ENCODE measurements at regions not wholly inside any gene's neighbourhood (a gene's known extent, or its start where the extent isn't known, plus 50 kb on each side); places are given as distances from the start of the nearest gene placed in this dataset.
"Not testable (repeated sequence)": the region's sequence is repeated elsewhere in the genome, so short reads cannot be mapped to it uniquely, and the experiment has no call there.

- FAIRE-seq (no peak), DNase-seq (peak in 1 of 2 donors; percentile 17)
- Histone ChIP-seq H3K4me1 (ENCODE audit: control insufficient read depth in 3 of 3, insufficient read depth in 2 of 3, low read depth in 1 of 3, low read length in 2 of 3) (peaks cover 2 to 64% (median 17%) of the 10 kb centered on the region in 3 donors), H3K9me3 (ENCODE audit: control insufficient read depth in 2 of 2, insufficient read depth in 1 of 2, low read depth in 1 of 2, low read length in 1 of 2) (no peaks in the 10 kb centered on the region), H3K36me3 (ENCODE audit: control insufficient read depth in 3 of 3, insufficient read depth in 2 of 3, low read depth in 1 of 3, low read length in 3 of 3) (peaks cover 0 to 5% (median 2%) of the 10 kb centered on the region in 3 donors), H3K4me3 (ENCODE audit: low read depth in 1 of 3, low read length in 3 of 3) (peak overlapping the region in 1 of 3 donors; percentile 16), H3K27ac (ENCODE audit: low read depth in 1 of 3, low read length in 2 of 3) (peak overlapping the region in 2 of 3 donors; percentile 67 to 93), H3K27me3 (ENCODE audit: control insufficient read depth in 3 of 3, insufficient read depth in 3 of 3, low read length in 3 of 3) (no peaks in the 10 kb centered on the region)
- 66 to 83% (median 72%) methylated on average over 7 of the region's 7 CpGs for WGBS, 3 donors
Measured at GRCh38 chr9:110128664-110129329, 79.2 kb downstream of the C9orf152 start.

DNA sequence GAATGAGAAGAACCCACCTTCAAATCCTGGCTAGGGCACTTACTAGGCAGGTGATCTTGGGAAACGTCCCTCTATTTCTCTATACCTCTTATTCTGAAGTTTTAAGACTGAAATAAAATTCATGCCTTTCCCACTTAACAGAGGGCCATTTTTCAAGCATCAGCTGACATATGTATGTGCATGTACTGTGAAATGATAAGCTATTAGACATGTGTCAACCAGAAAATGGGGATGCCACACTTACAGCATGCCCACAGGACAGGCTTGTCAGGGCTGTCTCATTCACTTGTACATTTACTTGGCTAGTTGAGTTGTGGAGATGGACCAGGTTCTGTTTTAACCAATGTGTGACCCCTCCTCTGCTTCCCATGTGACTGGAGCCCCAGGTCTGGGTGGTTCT, 78.5 kb downstream of the C9orf152 start:
- Histone ChIP-seq H3K4me1 (ENCODE audit: control insufficient read depth in 3 of 3, insufficient read depth in 2 of 3, low read depth in 1 of 3, low read length in 2 of 3) (peaks cover 2 to 58% (median 17%) of the 10 kb centered on the region in 3 donors), H3K9me3 (ENCODE audit: control insufficient read depth in 2 of 2, insufficient read depth in 1 of 2, low read depth in 1 of 2, low read length in 1 of 2) (no peaks in the 10 kb centered on the region), H3K27me3 (ENCODE audit: control insufficient read depth in 3 of 3, insufficient read depth in 3 of 3, low read length in 3 of 3) (no peaks in the 10 kb centered on the region), H3K27ac (ENCODE audit: low read depth in 1 of 3, low read length in 2 of 3) (peak overlapping the region in 2 of 3 donors; percentile 8 to 21), H3K36me3 (ENCODE audit: control insufficient read depth in 3 of 3, insufficient read depth in 2 of 3, low read depth in 1 of 3, low read length in 3 of 3) (peaks cover 0 to 5% (median 2%) of the 10 kb centered on the region in 3 donors), H3K4me3 (ENCODE audit: low read depth in 1 of 3, low read length in 3 of 3) (no peak overlapping the region)
- no peak for FAIRE-seq
- WGBS, 3 donors: 55 to 83% (median 67%) methylated on average over 1 of the region's 1 CpG
- DNase-seq: no peak

- H3K9me3 ChIP-seq (ENCODE audit: control insufficient read depth in 2 of 2, insufficient read depth in 1 of 2, low read depth in 1 of 2, low read length in 1 of 2): no peaks in the 10 kb centered on the region
- H3K4me3 ChIP-seq (ENCODE audit: low read depth in 1 of 3, low read length in 3 of 3): no peak overlapping the region
- no peak for FAIRE-seq
- peak overlapping the region in 1 of 3 donors; percentile 59 for H3K27ac ChIP-seq (ENCODE audit: low read depth in 1 of 3, low read length in 2 of 3)
- peaks cover 2 to 51% (median 17%) of the 10 kb centered on the region in 3 donors for H3K4me1 ChIP-seq (ENCODE audit: control insufficient read depth in 3 of 3, insufficient read depth in 2 of 3, low read depth in 1 of 3, low read length in 2 of 3)
- 75 to 80% (median 78%) methylated on average over 3 of the region's 3 CpGs for WGBS, 3 donors
- peak in 1 of 2 donors; percentile 48 for DNase-seq
- peaks cover 0 to 5% (median 2%) of the 10 kb centered on the region in 3 donors for H3K36me3 ChIP-seq (ENCODE audit: control insufficient read depth in 3 of 3, insufficient read depth in 2 of 3, low read depth in 1 of 3, low read length in 3 of 3)
- no peaks in the 10 kb centered on the region for H3K27me3 ChIP-seq (ENCODE audit: control insufficient read depth in 3 of 3, insufficient read depth in 3 of 3, low read length in 3 of 3)
Measured at GRCh38 chr9:110130211-110130610, 77.7 kb downstream of the C9orf152 start.

DNA sequence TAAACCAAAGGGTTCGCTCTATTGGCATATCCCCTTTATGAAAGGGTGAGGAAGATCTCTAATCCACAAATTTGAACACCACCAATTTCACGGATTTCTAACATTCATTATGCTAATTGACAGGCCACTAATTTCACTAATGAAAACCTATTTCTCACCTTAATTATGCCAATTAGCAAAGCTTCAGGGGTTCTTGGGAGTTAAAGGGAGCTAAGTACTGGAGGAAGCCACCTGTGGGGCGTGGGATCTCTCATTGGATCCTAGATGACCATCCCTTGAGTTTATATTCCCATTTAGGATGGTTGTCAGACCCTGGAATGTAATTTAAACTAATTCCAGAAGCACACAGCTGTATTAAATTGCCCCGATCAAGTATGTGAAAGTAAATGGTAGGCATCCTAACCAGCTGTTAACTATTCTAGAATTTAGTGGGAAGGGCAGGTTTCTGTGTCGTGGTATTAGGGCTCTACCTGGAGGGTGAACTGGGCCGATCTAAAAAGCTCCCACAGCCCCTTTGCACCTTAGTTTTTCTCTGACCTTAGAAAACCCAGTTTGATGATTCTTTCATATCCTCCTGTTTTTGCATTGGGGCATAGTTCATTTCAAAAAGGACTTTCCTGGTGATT, 77.1 kb downstream of the C9orf152 start:
- no peak overlapping the region for H3K4me3 ChIP-seq (ENCODE audit: low read depth in 1 of 3, low read length in 3 of 3)
- FAIRE-seq (no peak), DNase-seq (no peak)
- peaks cover 2 to 50% (median 16%) of the 10 kb centered on the region in 3 donors for H3K4me1 ChIP-seq (ENCODE audit: control insufficient read depth in 3 of 3, insufficient read depth in 2 of 3, low read depth in 1 of 3, low read length in 2 of 3)
- peak overlapping the region in 1 of 3 donors; percentile 59 for H3K27ac ChIP-seq (ENCODE audit: low read depth in 1 of 3, low read length in 2 of 3)
- 84 to 93% (median 85%) methylated on average over 6 of the region's 6 CpGs for WGBS, 3 donors
- no peaks in the 10 kb centered on the region for H3K9me3 ChIP-seq (ENCODE audit: control insufficient read depth in 2 of 2, insufficient read depth in 1 of 2, low read depth in 1 of 2, low read length in 1 of 2)
- peaks cover 0 to 5% (median 2%) of the 10 kb centered on the region in 3 donors for H3K36me3 ChIP-seq (ENCODE audit: control insufficient read depth in 3 of 3, insufficient read depth in 2 of 3, low read depth in 1 of 3, low read length in 3 of 3)
- H3K27me3 ChIP-seq (ENCODE audit: control insufficient read depth in 3 of 3, insufficient read depth in 3 of 3, low read length in 3 of 3): no peaks in the 10 kb centered on the region

DNA sequence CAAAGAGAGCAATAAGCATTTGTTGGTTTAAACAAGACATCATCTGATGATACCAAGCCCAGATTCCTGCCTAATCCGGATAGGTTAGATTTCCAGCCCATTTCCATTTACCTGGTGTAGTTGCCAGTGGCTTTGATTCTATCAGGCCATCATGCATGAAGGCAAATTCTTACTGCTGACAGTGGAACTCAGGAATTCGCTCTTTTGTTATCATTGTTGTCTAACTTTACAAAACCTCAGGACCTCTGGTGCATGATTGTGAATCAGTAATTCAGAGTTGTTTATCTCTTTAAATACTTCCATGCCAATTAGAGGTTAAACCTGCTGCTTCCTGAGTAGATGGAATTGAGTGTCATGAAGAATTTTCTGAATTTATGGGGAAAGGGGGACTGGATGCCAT, 76.5 kb downstream of the C9orf152 start:
- H3K4me1 ChIP-seq (ENCODE audit: control insufficient read depth in 3 of 3, insufficient read depth in 2 of 3, low read depth in 1 of 3, low read length in 2 of 3): peaks cover 2 to 44% (median 11%) of the 10 kb centered on the region in 3 donors
- no peak for DNase-seq
- H3K27ac ChIP-seq (ENCODE audit: low read depth in 1 of 3, low read length in 2 of 3): no peak overlapping the region
- FAIRE-seq: no peak
- no peaks in the 10 kb centered on the region for H3K27me3 ChIP-seq (ENCODE audit: control insufficient read depth in 3 of 3, insufficient read depth in 3 of 3, low read length in 3 of 3)
- 81 to 89% (median 87%) methylated on average over 2 of the region's 2 CpGs for WGBS, 3 donors
- H3K4me3 ChIP-seq (ENCODE audit: low read depth in 1 of 3, low read length in 3 of 3): no peak overlapping the region
- H3K36me3 ChIP-seq (ENCODE audit: control insufficient read depth in 3 of 3, insufficient read depth in 2 of 3, low read depth in 1 of 3, low read length in 3 of 3): peaks cover 0 to 11% (median 2%) of the 10 kb centered on the region in 3 donors
- no peaks in the 10 kb centered on the region for H3K9me3 ChIP-seq (ENCODE audit: control insufficient read depth in 2 of 2, insufficient read depth in 1 of 2, low read depth in 1 of 2, low read length in 1 of 2)

- peak overlapping the region in 1 of 3 donors; percentile 1 for H3K27ac ChIP-seq (ENCODE audit: low read depth in 1 of 3, low read length in 2 of 3)
- H3K36me3 ChIP-seq (ENCODE audit: control insufficient read depth in 3 of 3, insufficient read depth in 2 of 3, low read depth in 1 of 3, low read length in 3 of 3): peaks cover 0 to 21% (median 2%) of the 10 kb centered on the region in 3 donors
- 93 to 98% (median 97%) methylated on average over 3 of the region's 3 CpGs for WGBS, 3 donors
- H3K4me1 ChIP-seq (ENCODE audit: control insufficient read depth in 3 of 3, insufficient read depth in 2 of 3, low read depth in 1 of 3, low read length in 2 of 3): peaks cover 0 to 34% (median 4%) of the 10 kb centered on the region in 3 donors
- H3K27me3 ChIP-seq (ENCODE audit: control insufficient read depth in 3 of 3, insufficient read depth in 3 of 3, low read length in 3 of 3); H3K4me3 ChIP-seq (ENCODE audit: low read depth in 1 of 3, low read length in 3 of 3); FAIRE-seq; H3K9me3 ChIP-seq (ENCODE audit: control insufficient read depth in 2 of 2, insufficient read depth in 1 of 2, low read depth in 1 of 2, low read length in 1 of 2); DNase-seq: not testable (repeated sequence)
Measured at GRCh38 chr9:110132531-110132930, 75.4 kb downstream of the C9orf152 start.

DNA sequence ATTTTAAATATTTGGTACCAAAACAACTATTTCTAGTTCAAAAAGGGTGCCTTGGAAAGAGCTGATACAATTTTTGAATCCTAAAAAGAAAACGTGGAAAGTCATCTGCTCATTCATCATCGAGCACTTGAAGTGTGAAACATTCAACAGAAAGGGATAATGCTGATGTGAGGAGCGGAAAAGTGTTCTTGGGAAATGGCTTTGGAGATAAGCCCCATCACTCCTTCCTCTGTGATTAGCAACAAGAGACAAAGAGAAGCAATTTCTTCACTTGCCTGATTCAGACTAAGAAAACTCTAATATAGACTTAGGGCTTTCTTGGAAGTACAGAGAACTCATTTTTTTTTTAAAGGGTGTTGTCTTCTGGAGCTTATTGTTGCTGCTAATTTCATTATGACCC, 74.9 kb downstream of the C9orf152 start:
- peaks cover 0 to 26% (median 2%) of the 10 kb centered on the region in 3 donors for H3K36me3 ChIP-seq (ENCODE audit: control insufficient read depth in 3 of 3, insufficient read depth in 2 of 3, low read depth in 1 of 3, low read length in 3 of 3)
- H3K27me3 ChIP-seq (ENCODE audit: control insufficient read depth in 3 of 3, insufficient read depth in 3 of 3, low read length in 3 of 3): no peaks in the 10 kb centered on the region
- H3K9me3 ChIP-seq (ENCODE audit: control insufficient read depth in 2 of 2, insufficient read depth in 1 of 2, low read depth in 1 of 2, low read length in 1 of 2): no peaks in the 10 kb centered on the region
- DNase-seq (no peak), FAIRE-seq (no peak)
- H3K27ac ChIP-seq (ENCODE audit: low read depth in 1 of 3, low read length in 2 of 3): no peak overlapping the region
- no peak overlapping the region for H3K4me3 ChIP-seq (ENCODE audit: low read depth in 1 of 3, low read length in 3 of 3)
- 66 to 87% (median 79%) methylated on average over 3 of the region's 3 CpGs for WGBS, 3 donors
- H3K4me1 ChIP-seq (ENCODE audit: control insufficient read depth in 3 of 3, insufficient read depth in 2 of 3, low read depth in 1 of 3, low read length in 2 of 3): peaks cover 0 to 28% (median 4%) of the 10 kb centered on the region in 3 donors

DNA sequence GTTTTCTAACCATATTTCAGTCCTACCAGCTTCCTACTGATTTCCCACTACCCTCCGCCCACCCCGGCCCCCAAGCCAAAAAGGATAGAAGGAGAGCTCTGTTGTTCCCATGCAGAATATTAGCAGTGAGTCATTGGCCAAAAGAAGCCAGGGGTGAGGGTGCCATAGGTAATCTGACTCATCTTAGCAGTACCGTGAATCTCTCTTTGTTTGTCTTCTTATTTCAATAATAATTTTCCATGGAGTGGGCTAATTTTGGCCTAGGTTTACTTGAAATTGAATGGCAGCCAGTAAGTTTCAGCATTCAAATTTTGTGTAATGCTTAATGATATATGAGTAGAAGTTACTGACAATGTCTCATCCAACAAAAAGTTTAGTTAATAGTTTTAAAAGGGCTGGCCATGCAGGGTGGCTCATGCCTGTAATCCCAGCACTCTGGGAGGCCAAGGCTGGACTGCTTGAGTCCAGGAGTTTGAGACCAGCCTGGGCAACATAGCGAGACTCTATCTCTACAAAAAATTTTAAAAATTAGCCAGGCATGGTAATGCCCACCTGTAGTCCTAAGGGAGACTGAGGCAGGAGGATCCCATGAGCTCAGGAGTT, 74.2 kb downstream of the C9orf152 start:
- FAIRE-seq (no peak), DNase-seq (no peak)
- Histone ChIP-seq H3K4me1 (ENCODE audit: control insufficient read depth in 3 of 3, insufficient read depth in 2 of 3, low read depth in 1 of 3, low read length in 2 of 3) (peaks cover 0 to 22% (median 4%) of the 10 kb centered on the region in 3 donors), H3K4me3 (ENCODE audit: low read depth in 1 of 3, low read length in 3 of 3) (no peak overlapping the region), H3K27ac (ENCODE audit: low read depth in 1 of 3, low read length in 2 of 3) (peak overlapping the region in 1 of 3 donors; percentile 19), H3K27me3 (ENCODE audit: control insufficient read depth in 3 of 3, insufficient read depth in 3 of 3, low read length in 3 of 3) (no peaks in the 10 kb centered on the region), H3K36me3 (ENCODE audit: control insufficient read depth in 3 of 3, insufficient read depth in 2 of 3, low read depth in 1 of 3, low read length in 3 of 3) (peaks cover 0 to 31% (median 2%) of the 10 kb centered on the region in 3 donors), H3K9me3 (ENCODE audit: control insufficient read depth in 2 of 2, insufficient read depth in 1 of 2, low read depth in 1 of 2, low read length in 1 of 2) (no peaks in the 10 kb centered on the region)
- WGBS, 3 donors: 82 to 88% (median 86%) methylated on average over 4 of the region's 4 CpGs

All from small intestine (tissue), 7 donors.